Inferior parietal cortex (tissue), 1 donor: ENCODE measurements at regions not wholly inside any gene's neighbourhood (a gene's known extent, or its start where the extent isn't known, plus 50 kb on each side); places are given as distances from the start of the nearest gene placed in this dataset.

Experiments
- DNase-seq: peaks from one replicate; pipeline ENCODE4 v3.0.0-alpha.2; 2016; ENCODE audit errors: extremely low spot score

- DNase-seq = peak; percentile 52
Observed at GRCh38 chr7:95718577-95719410, 53.6 kb upstream of the DYNC1I1 start.

- no peak for DNase-seq
Observed at GRCh38 chr7:95716357-95717122, 55.8 kb upstream of the DYNC1I1 start.

- DNase-seq = no peak
Observed at GRCh38 chr7:95715274-95715673, 57.1 kb upstream of the DYNC1I1 start.

- no peak for DNase-seq
Observed at GRCh38 chr7:95710711-95711110, 61.6 kb upstream of the DYNC1I1 start.

GRCh38 chr7:95700917-95701316 lies 71.4 kb upstream of the DYNC1I1 start:
- no peak for DNase-seq

GRCh38 chr7:95694334-95694733 lies 78.0 kb upstream of the DYNC1I1 start:
- DNase-seq = no peak

- no peak for DNase-seq
Observed at GRCh38 chr7:95693551-95694333, 78.6 kb upstream of the DYNC1I1 start.

GRCh38 chr7:95691464-95691863 lies 80.9 kb upstream of the DYNC1I1 start:
- DNase-seq = no peak

GRCh38 chr7:95690367-95690947 lies 81.9 kb upstream of the DYNC1I1 start:
- peak; percentile 72 for DNase-seq

- no peak for DNase-seq
Observed at GRCh38 chr7:95688931-95689495, 83.3 kb upstream of the DYNC1I1 start.

- DNase-seq = peak; percentile 72
Observed at GRCh38 chr7:95687759-95688343, 84.5 kb upstream of the DYNC1I1 start.

GRCh38 chr7:95686109-95686508 lies 86.2 kb upstream of the DYNC1I1 start:
- DNase-seq = peak; percentile 78

- DNase-seq = no peak
Observed at GRCh38 chr7:95684505-95684904, 87.8 kb upstream of the DYNC1I1 start.

- peak; percentile 72 for DNase-seq
Observed at GRCh38 chr7:95684037-95684436, 87.7 kb upstream of the PDK4 start.

GRCh38 chr7:95682913-95683312 lies 86.6 kb upstream of the PDK4 start:
- no peak for DNase-seq

GRCh38 chr7:95676691-95677090 lies 80.4 kb upstream of the PDK4 start:
- DNase-seq = no peak

- DNase-seq = no peak
Observed at GRCh38 chr7:95675632-95676031, 79.3 kb upstream of the PDK4 start.

GRCh38 chr7:95675016-95675415 lies 78.7 kb upstream of the PDK4 start:
- no peak for DNase-seq

- no peak for DNase-seq
Observed at GRCh38 chr7:95674101-95674500, 77.8 kb upstream of the PDK4 start.

- DNase-seq = no peak
Observed at GRCh38 chr7:95672434-95672833, 76.1 kb upstream of the PDK4 start.

- DNase-seq = no peak
Observed at GRCh38 chr7:95669513-95669912, 73.2 kb upstream of the PDK4 start.
